GM10248 (cell line): ENCODE measurements at regions not wholly inside any gene's neighbourhood (a gene's known extent, or its start where the extent isn't known, plus 50 kb on each side); places are given as distances from the start of the nearest gene placed in this dataset.

Source experiments
- CTCF ChIA-PET: fragments of 300-600 bp; sonication (Branson Sonifier 250); formaldehyde crosslinking; extraction: SDS; loops from one replicate; lab custom pipeline; 2021; ENCODE audit warnings: antibody characterized with exemption; lab: Yijun Ruan, JAX
- POLR2A ChIA-PET: fragments of 350-650 bp; sonication (Branson Sonifier 250); formaldehyde crosslinking; extraction: SDS; loops from one replicate; lab custom pipeline; 2020; ENCODE audit warnings: antibody characterized with exemption; lab: Yijun Ruan, JAX
- DNase-seq: peaks from one replicate; pipeline ENCODE4 v3.0.0; 2012; ENCODE audit errors: extremely low spot score
- CTCF ChIP-seq: IDR thresholded peaks from 2 replicates; pipeline ENCODE4 v1.5.1; 2012; ENCODE audit warnings: mild to moderate bottlenecking, low read depth; ENCODE audit errors: extremely low read depth, missing control alignments, control extremely low read depth

- ChIA-PET POLR2A (interaction anchor here (0.8 to 1.2 kb wide), 2 partner anchors 17 to 954 kb away, joined by 3 to 7 read pairs; a partner anchor contains a TSS), CTCF (interaction anchor here (1.0 to 2.6 kb wide), 4 partner anchors 8 to 143 kb away, joined by 3 to 11 read pairs (median 4); a partner anchor contains a TSS)
- no peak for DNase-seq
- no peak for TF ChIP-seq CTCF
Observed at GRCh38 chr6:26179675-26180074, 92.4 kb downstream of the HFE start.

GRCh38 chr6:26180346-26180745 lies 93.1 kb downstream of the HFE start:
- CTCF ChIA-PET = no interaction called here
- TF ChIP-seq CTCF = no peak
- no peak for DNase-seq
- POLR2A ChIA-PET = no interaction called here

GRCh38 chr6:26183237-26183580 lies 96.0 kb downstream of the HFE start:
- TF ChIP-seq CTCF = no peak
- no peak for DNase-seq
- ChIA-PET CTCF (interaction anchor here (0.8 to 5.7 kb wide), 14 partner anchors 10 to 944 kb away, joined by 3 to 47 read pairs (median 3); a partner anchor contains a TSS), POLR2A (interaction anchor here (0.6 to 3.4 kb wide), 12 partner anchors 10 to 158 kb away, joined by 4 to 54 read pairs (median 8); a partner anchor contains a TSS)

- peak; percentile 52 for DNase-seq
- POLR2A ChIA-PET = interaction anchor here (1.0 to 3.4 kb wide), 12 partner anchors 10 to 949 kb away, joined by 4 to 54 read pairs (median 6); a partner anchor contains a TSS
- no peak for TF ChIP-seq CTCF
- CTCF ChIA-PET = interaction anchor here (0.7 to 5.7 kb wide), 14 partner anchors 8 to 944 kb away, joined by 3 to 47 read pairs (median 3); a partner anchor contains a TSS
Observed at GRCh38 chr6:26183581-26184366, 96.5 kb downstream of the HFE start.

GRCh38 chr6:26184367-26184891 lies 97.2 kb downstream of the HFE start:
- POLR2A ChIA-PET = interaction anchor here (1.1 to 3.4 kb wide), 11 partner anchors 9 to 948 kb away, joined by 3 to 54 read pairs (median 7); a partner anchor contains a TSS
- DNase-seq = no peak
- no peak for TF ChIP-seq CTCF
- CTCF ChIA-PET = interaction anchor here (0.7 to 5.7 kb wide), 4 partner anchors 8 to 61 kb away, joined by 3 to 47 read pairs (median 6); a partner anchor contains a TSS

GRCh38 chr6:26185004-26185403 lies 97.8 kb downstream of the HFE start:
- DNase-seq = no peak
- ChIA-PET CTCF (interaction anchor here (2.1 to 5.7 kb wide), 2 partner anchors 9 to 11 kb away, joined by 9 to 47 read pairs; a partner anchor contains a TSS), POLR2A (interaction anchor here (1.2 to 3.4 kb wide), 2 partner anchors 12 to 32 kb away, joined by 3 to 54 read pairs; a partner anchor contains a TSS)

More at GRCh38 chr6:26185004-26185403, 97.8 kb downstream of the HFE start:
- no peak for TF ChIP-seq CTCF
